ENCODE measurements at regions not wholly inside any gene's neighbourhood (a gene's known extent, or its start where the extent isn't known, plus 50 kb on each side); places are given as distances from the start of the nearest gene placed in this dataset.

- Histone ChIP-seq H3K9me3 (ENCODE audit: control insufficient read depth, insufficient read depth, low read length) (no peaks in the 10 kb centered on the region), H3K36me3 (ENCODE audit: insufficient read depth, low read length) (no peaks in the 10 kb centered on the region), H3K9ac (ENCODE audit: low read depth, low read length) (no peak overlapping the region), H3K4me1 (ENCODE audit: insufficient read depth, low read length) (no peaks in the 10 kb centered on the region)
Measured at GRCh38 chr15:53462651-53463050, 296.8 kb downstream of the WDR72 start.

GRCh38 chr15:53461677-53462076 is 297.8 kb downstream of the WDR72 start:
- Histone ChIP-seq H3K9ac (ENCODE audit: low read depth, low read length) (no peak overlapping the region), H3K36me3 (ENCODE audit: insufficient read depth, low read length) (no peaks in the 10 kb centered on the region), H3K4me1 (ENCODE audit: insufficient read depth, low read length) (no peaks in the 10 kb centered on the region; the same call in 1 of the 2 replicates), H3K9me3 (ENCODE audit: control insufficient read depth, insufficient read depth, low read length) (no peaks in the 10 kb centered on the region)

GRCh38 chr15:53458736-53459135 is 300.7 kb downstream of the WDR72 start:
- no peaks in the 10 kb centered on the region; the same call in 1 of the 2 replicates for H3K4me1 ChIP-seq (ENCODE audit: insufficient read depth, low read length)
- H3K9ac ChIP-seq (ENCODE audit: low read depth, low read length): no peak overlapping the region
- H3K36me3 ChIP-seq (ENCODE audit: insufficient read depth, low read length): no peaks in the 10 kb centered on the region
- no peaks in the 10 kb centered on the region for H3K9me3 ChIP-seq (ENCODE audit: control insufficient read depth, insufficient read depth, low read length)

GRCh38 chr15:53457479-53457878 is 302.0 kb downstream of the WDR72 start:
- H3K9me3 ChIP-seq (ENCODE audit: control insufficient read depth, insufficient read depth, low read length): no peaks in the 10 kb centered on the region
- no peaks in the 10 kb centered on the region for H3K36me3 ChIP-seq (ENCODE audit: insufficient read depth, low read length)
- no peaks in the 10 kb centered on the region; the same call in 1 of the 2 replicates for H3K4me1 ChIP-seq (ENCODE audit: insufficient read depth, low read length)
- no peak overlapping the region for H3K9ac ChIP-seq (ENCODE audit: low read depth, low read length)

- Histone ChIP-seq H3K9me3 (ENCODE audit: control insufficient read depth, insufficient read depth, low read length) (no peaks in the 10 kb centered on the region), H3K4me1 (ENCODE audit: insufficient read depth, low read length) (no peaks in the 10 kb centered on the region; the same call in 1 of the 2 replicates), H3K9ac (ENCODE audit: low read depth, low read length) (no peak overlapping the region), H3K36me3 (ENCODE audit: insufficient read depth, low read length) (no peaks in the 10 kb centered on the region)
Measured at GRCh38 chr15:53454843-53455721, 304.4 kb downstream of the WDR72 start.

- no peak overlapping the region for H3K9ac ChIP-seq (ENCODE audit: low read depth, low read length)
Measured at GRCh38 chr15:53454535-53454842, 305.0 kb downstream of the WDR72 start.

GRCh38 chr15:53453253-53454105 is 306.0 kb downstream of the WDR72 start:
- H3K36me3 ChIP-seq (ENCODE audit: insufficient read depth, low read length): no peaks in the 10 kb centered on the region
- H3K4me1 ChIP-seq (ENCODE audit: insufficient read depth, low read length): no peaks in the 10 kb centered on the region; the same call in 1 of the 2 replicates
- no peaks in the 10 kb centered on the region for H3K9me3 ChIP-seq (ENCODE audit: control insufficient read depth, insufficient read depth, low read length)
- no peak overlapping the region for H3K9ac ChIP-seq (ENCODE audit: low read depth, low read length)

More at GRCh38 chr15:53454535-53454842, 305.0 kb downstream of the WDR72 start:
- Histone ChIP-seq H3K4me1 (ENCODE audit: insufficient read depth, low read length) (no peaks in the 10 kb centered on the region; the same call in 1 of the 2 replicates), H3K9me3 (ENCODE audit: control insufficient read depth, insufficient read depth, low read length) (no peaks in the 10 kb centered on the region), H3K36me3 (ENCODE audit: insufficient read depth, low read length) (no peaks in the 10 kb centered on the region)

GRCh38 chr15:53448232-53449015 is 311.0 kb downstream of the WDR72 start:
- Histone ChIP-seq H3K4me1 (ENCODE audit: insufficient read depth, low read length) (peaks cover 4% of the 10 kb centered on the region; the same call in 1 of the 2 replicates), H3K9me3 (ENCODE audit: control insufficient read depth, insufficient read depth, low read length) (no peaks in the 10 kb centered on the region), H3K9ac (ENCODE audit: low read depth, low read length) (no peak overlapping the region), H3K36me3 (ENCODE audit: insufficient read depth, low read length) (no peaks in the 10 kb centered on the region)

- Histone ChIP-seq H3K36me3 (ENCODE audit: insufficient read depth, low read length) (no peaks in the 10 kb centered on the region), H3K4me1 (ENCODE audit: insufficient read depth, low read length) (peaks cover 4% of the 10 kb centered on the region; the same call in 1 of the 2 replicates), H3K9ac (ENCODE audit: low read depth, low read length) (no peak overlapping the region)
Measured at GRCh38 chr15:53447742-53448141, 311.7 kb downstream of the WDR72 start.

GRCh38 chr15:53447053-53447574 is 312.3 kb downstream of the WDR72 start:
- Histone ChIP-seq H3K36me3 (ENCODE audit: insufficient read depth, low read length) (no peaks in the 10 kb centered on the region), H3K9ac (ENCODE audit: low read depth, low read length) (no peak overlapping the region), H3K4me1 (ENCODE audit: insufficient read depth, low read length) (peaks cover 4% of the 10 kb centered on the region; the same call in 1 of the 2 replicates), H3K9me3 (ENCODE audit: control insufficient read depth, insufficient read depth, low read length) (no peaks in the 10 kb centered on the region)

More at GRCh38 chr15:53447742-53448141, 311.7 kb downstream of the WDR72 start:
- H3K9me3 ChIP-seq (ENCODE audit: control insufficient read depth, insufficient read depth, low read length): no peaks in the 10 kb centered on the region

- H3K36me3 ChIP-seq (ENCODE audit: insufficient read depth, low read length): no peaks in the 10 kb centered on the region
- H3K9me3 ChIP-seq (ENCODE audit: control insufficient read depth, insufficient read depth, low read length): no peaks in the 10 kb centered on the region
- H3K4me1 ChIP-seq (ENCODE audit: insufficient read depth, low read length): peaks cover 4% of the 10 kb centered on the region; the same call in 1 of the 2 replicates
- no peak overlapping the region for H3K9ac ChIP-seq (ENCODE audit: low read depth, low read length)
Measured at GRCh38 chr15:53446376-53446775, 313.1 kb downstream of the WDR72 start.

- Histone ChIP-seq H3K4me1 (ENCODE audit: insufficient read depth, low read length) (peaks cover 4% of the 10 kb centered on the region; the same call in 1 of the 2 replicates), H3K36me3 (ENCODE audit: insufficient read depth, low read length) (no peaks in the 10 kb centered on the region), H3K9me3 (ENCODE audit: control insufficient read depth, insufficient read depth, low read length) (no peaks in the 10 kb centered on the region; the same call in 1 of the 2 replicates)
Measured at GRCh38 chr15:53445531-53445930, 313.9 kb downstream of the WDR72 start.

GRCh38 chr15:53437985-53438841 is 321.2 kb downstream of the WDR72 start:
- no peaks in the 10 kb centered on the region; the same call in 1 of the 2 replicates for H3K9me3 ChIP-seq (ENCODE audit: control insufficient read depth, insufficient read depth, low read length)
- H3K36me3 ChIP-seq (ENCODE audit: insufficient read depth, low read length): no peaks in the 10 kb centered on the region
- no peaks in the 10 kb centered on the region for H3K4me1 ChIP-seq (ENCODE audit: insufficient read depth, low read length)
- H3K9ac ChIP-seq (ENCODE audit: low read depth, low read length): no peak overlapping the region

More at GRCh38 chr15:53445531-53445930, 313.9 kb downstream of the WDR72 start:
- H3K9ac ChIP-seq (ENCODE audit: low read depth, low read length): no peak overlapping the region

All from ES-I3 (cell line).